Breast epithelium (tissue), 4 donors: ENCODE measurements at regions not wholly inside any gene's neighbourhood (a gene's known extent, or its start where the extent isn't known, plus 50 kb on each side); places are given as distances from the start of the nearest gene placed in this dataset.

Experiments
- DNase-seq, 2 donors: peaks; one replicate each; pipeline ENCODE4 v3.0.0-alpha.2; 2019; ENCODE audit warnings: low spot score in 2 of 2
- H3K27ac ChIP-seq, 2 donors: fragments of 200-600 bp; sonication (generic) in 1 of 2; one replicate each; pipeline ENCODE4 v1.5.1; 2016 to 2019; ENCODE audit warnings: mild to moderate bottlenecking in 1 of 2
- H3K27me3 ChIP-seq, 2 donors: fragments of 200-600 bp; sonication (generic) in 1 of 2; one replicate each; pipeline versions ENCODE4 v1.5.1 to v1.6.0; 2017 to 2019; ENCODE audit warnings: control low read depth in 1 of 2, mild to moderate bottlenecking in 1 of 2
- H3K36me3 ChIP-seq: fragments of 200-600 bp; one replicate; pipeline ENCODE4 v1.5.1; 2019
- H3K4me1 ChIP-seq, 2 donors: fragments of 200-600 bp; sonication (generic); one replicate each; pipeline ENCODE4 v1.5.1; 2016 to 2019; ENCODE audit warnings: control low read depth in 1 of 2
- H3K4me3 ChIP-seq, 3 donors: fragments of 200-600 bp; sonication (generic); 1 replicate in 2 of 3; 2 replicates in 1 of 3; pipeline ENCODE4 v1.5.1; 2016 to 2019; ENCODE audit warnings: mild to moderate bottlenecking in 3 of 3, moderate library complexity in 2 of 3
- H3K9me3 ChIP-seq, 2 donors: fragments of 200-600 bp; sonication (generic) in 1 of 2; one replicate each; pipeline ENCODE4 v1.5.1; 2016 to 2019; ENCODE audit warnings: control low read depth in 1 of 2
- POLR2A ChIP-seq: fragments of 450-650 bp; IDR thresholded peaks from one replicate; pipeline ENCODE4 v1.6.1; 2016; ENCODE audit warnings: antibody characterized with exemption, mild to moderate bottlenecking, moderate library complexity
- POLR2AphosphoS5 ChIP-seq, 3 donors: sonication (generic); formaldehyde crosslinking; IDR thresholded peaks; one replicate each; pipeline ENCODE4 v1.6.1; 2017; ENCODE audit warnings: antibody characterized with exemption in 3 of 3
- intact Hi-C: fragments of 100-400 bp; cut with DNase I; formaldehyde crosslinking; loops from one replicate; pipeline ENCODE4 v1.15.1; 2023; ENCODE audit warnings: low total_unique reads
- TF ChIP-seq, protein P1 (sequence below), 3 donors: fragments of 450-650 bp; IDR thresholded peaks; one replicate each; pipeline ENCODE4 v1.5.1; 2016 to 2017; ENCODE audit warnings: antibody characterized with exemption in 3 of 3, mild to moderate bottlenecking in 3 of 3, moderate library complexity in 3 of 3

- intact Hi-C loops: no loop called here
- H3K27ac ChIP-seq: no peak overlapping the region
- TF ChIP-seq POLR2AphosphoS5 (IDR thresholded peaks at IDR 0.05): no peak
- TF ChIP-seq, protein P1, sequence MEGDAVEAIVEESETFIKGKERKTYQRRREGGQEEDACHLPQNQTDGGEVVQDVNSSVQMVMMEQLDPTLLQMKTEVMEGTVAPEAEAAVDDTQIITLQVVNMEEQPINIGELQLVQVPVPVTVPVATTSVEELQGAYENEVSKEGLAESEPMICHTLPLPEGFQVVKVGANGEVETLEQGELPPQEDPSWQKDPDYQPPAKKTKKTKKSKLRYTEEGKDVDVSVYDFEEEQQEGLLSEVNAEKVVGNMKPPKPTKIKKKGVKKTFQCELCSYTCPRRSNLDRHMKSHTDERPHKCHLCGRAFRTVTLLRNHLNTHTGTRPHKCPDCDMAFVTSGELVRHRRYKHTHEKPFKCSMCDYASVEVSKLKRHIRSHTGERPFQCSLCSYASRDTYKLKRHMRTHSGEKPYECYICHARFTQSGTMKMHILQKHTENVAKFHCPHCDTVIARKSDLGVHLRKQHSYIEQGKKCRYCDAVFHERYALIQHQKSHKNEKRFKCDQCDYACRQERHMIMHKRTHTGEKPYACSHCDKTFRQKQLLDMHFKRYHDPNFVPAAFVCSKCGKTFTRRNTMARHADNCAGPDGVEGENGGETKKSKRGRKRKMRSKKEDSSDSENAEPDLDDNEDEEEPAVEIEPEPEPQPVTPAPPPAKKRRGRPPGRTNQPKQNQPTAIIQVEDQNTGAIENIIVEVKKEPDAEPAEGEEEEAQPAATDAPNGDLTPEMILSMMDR (IDR thresholded peaks at IDR 0.05): no peak
Measured at GRCh38 chr3:161848376-161848775, 351.8 kb downstream of the OTOL1 start.

GRCh38 chr3:161851941-161852566 lies 355.4 kb downstream of the OTOL1 start:
- Histone ChIP-seq H3K4me1 (no peaks in the 10 kb centered on the region), H3K36me3 (no peaks in the 10 kb centered on the region), H3K27ac (no peak overlapping the region), H3K4me3 (no peak overlapping the region), H3K27me3 (no peaks in the 10 kb centered on the region), H3K9me3 (no peaks in the 10 kb centered on the region)
- no peak for DNase-seq
- intact Hi-C loops: no loop called here
- no peak for TF ChIP-seq POLR2AphosphoS5 (IDR thresholded peaks at IDR 0.05)
- TF ChIP-seq, protein P1 (IDR thresholded peaks at IDR 0.05): peak; percentile 43 to 56 (median 45)
- TF ChIP-seq POLR2A: no peak

More at GRCh38 chr3:161848376-161848775, 351.8 kb downstream of the OTOL1 start:
- no peak for DNase-seq
- no peaks in the 10 kb centered on the region for H3K27me3 ChIP-seq
- H3K9me3 ChIP-seq: no peaks in the 10 kb centered on the region
- no peaks in the 10 kb centered on the region for H3K36me3 ChIP-seq
- H3K4me3 ChIP-seq: no peak overlapping the region
- H3K4me1 ChIP-seq: no peaks in the 10 kb centered on the region

- H3K36me3 ChIP-seq: no peaks in the 10 kb centered on the region
- no peaks in the 10 kb centered on the region for H3K4me1 ChIP-seq
- no peaks in the 10 kb centered on the region for H3K9me3 ChIP-seq
- H3K4me3 ChIP-seq: no peak overlapping the region
- intact Hi-C loops: no loop called here
- H3K27me3 ChIP-seq: no peaks in the 10 kb centered on the region
- H3K27ac ChIP-seq: no peak overlapping the region
- DNase-seq: no peak
- TF ChIP-seq POLR2A (no peak), POLR2AphosphoS5 (IDR thresholded peaks at IDR 0.05) (no peak)
- TF ChIP-seq, protein P1 (IDR thresholded peaks at IDR 0.05): no peak
Measured at GRCh38 chr3:161852744-161853143, 356.1 kb downstream of the OTOL1 start.

GRCh38 chr3:161854232-161854771 lies 357.7 kb downstream of the OTOL1 start:
- no peak overlapping the region for H3K4me3 ChIP-seq
- no peaks in the 10 kb centered on the region for H3K4me1 ChIP-seq
- DNase-seq: no peak
- TF ChIP-seq, protein P1 (IDR thresholded peaks at IDR 0.05): no peak
- TF ChIP-seq POLR2AphosphoS5 (IDR thresholded peaks at IDR 0.05) (no peak), POLR2A (no peak)
- no peaks in the 10 kb centered on the region for H3K9me3 ChIP-seq
- no peak overlapping the region for H3K27ac ChIP-seq
- H3K36me3 ChIP-seq: no peaks in the 10 kb centered on the region
- no peaks in the 10 kb centered on the region for H3K27me3 ChIP-seq
- intact Hi-C loops: no loop called here

DNA sequence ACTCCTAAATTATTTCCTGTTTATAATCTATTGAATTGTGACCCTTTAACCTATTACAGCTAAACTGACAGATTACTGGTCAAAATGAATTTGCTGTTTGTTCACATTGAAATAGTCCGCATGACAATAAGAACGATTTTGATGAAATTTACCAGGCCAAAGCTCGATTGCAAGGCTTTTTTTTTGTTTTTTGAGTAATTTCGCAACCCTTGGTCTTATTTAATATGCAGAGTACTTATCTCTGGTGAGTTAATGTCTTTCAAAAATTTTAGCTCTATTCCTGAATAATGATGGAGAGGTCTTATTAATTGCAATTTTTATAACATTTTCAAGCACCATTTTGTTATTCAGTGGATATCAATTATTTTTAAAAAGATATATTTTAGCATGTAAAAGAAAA lies 362.4 kb downstream of the OTOL1 start:
- Histone ChIP-seq H3K4me1 (no peaks in the 10 kb centered on the region), H3K4me3 (no peak overlapping the region), H3K27ac (no peak overlapping the region), H3K9me3 (no peaks in the 10 kb centered on the region), H3K36me3 (no peaks in the 10 kb centered on the region), H3K27me3 (no peaks in the 10 kb centered on the region)
- intact Hi-C loops: no loop called here
- no peak for DNase-seq
- TF ChIP-seq POLR2AphosphoS5 (IDR thresholded peaks at IDR 0.05) (no peak), POLR2A (no peak)
- TF ChIP-seq, protein P1 (IDR thresholded peaks at IDR 0.05): no peak
